Mucosa of descending colon (tissue), 3 donors: ENCODE measurements at regions not wholly inside any gene's neighbourhood (a gene's known extent, or its start where the extent isn't known, plus 50 kb on each side); places are given as distances from the start of the nearest gene placed in this dataset.

Experiments
- ATAC-seq: fragments of 200-7000 bp; cut with Tn5 transposase; one replicate; pipeline ENCODE4 v1.9.1; 2020; ENCODE audit warnings: mild to moderate bottlenecking, moderate library complexity
- DNase-seq, 3 donors: peaks; one replicate each; pipeline ENCODE4 v3.0.0-alpha.2; 2020
- H3K36me3 ChIP-seq: fragments of 200-600 bp; one replicate; pipeline ENCODE4 v1.8.0; 2021; ENCODE audit warnings: low read depth, mild to moderate bottlenecking
- H3K4me1 ChIP-seq: fragments of 200-600 bp; one replicate; pipeline ENCODE4 v1.8.0; 2021; ENCODE audit warnings: low read depth, mild to moderate bottlenecking
- H3K4me3 ChIP-seq: fragments of 200-600 bp; one replicate; pipeline ENCODE4 v1.8.0; 2021; ENCODE audit warnings: mild to moderate bottlenecking
- H3K9me3 ChIP-seq: fragments of 200-600 bp; one replicate; pipeline ENCODE4 v1.8.0; 2021; ENCODE audit warnings: mild to moderate bottlenecking
- intact Hi-C, 2 donors: fragments of 100-400 bp; cut with DNase I in 1 of 2; cut with micrococcal nuclease in 1 of 2; formaldehyde crosslinking; loops; one replicate each; pipeline versions ENCODE4 v1.11.0 to v1.11.1; 2022; cut with DNase I, micrococcal nuclease
- TF ChIP-seq, protein P1 (sequence below): fragments of 200-600 bp; IDR thresholded peaks from one replicate; pipeline ENCODE4 v1.8.0; 2022; ENCODE audit warnings: antibody characterized with exemption, mild to moderate bottlenecking
- donor health status: DM: no; HTN: no; CAD: no; lungs with moderate emphysema.
- donor health status: DM: no; HTN: no; CAD: no.
- donor health status: DM: no; HTN: yes; CAD: no.

DNA sequence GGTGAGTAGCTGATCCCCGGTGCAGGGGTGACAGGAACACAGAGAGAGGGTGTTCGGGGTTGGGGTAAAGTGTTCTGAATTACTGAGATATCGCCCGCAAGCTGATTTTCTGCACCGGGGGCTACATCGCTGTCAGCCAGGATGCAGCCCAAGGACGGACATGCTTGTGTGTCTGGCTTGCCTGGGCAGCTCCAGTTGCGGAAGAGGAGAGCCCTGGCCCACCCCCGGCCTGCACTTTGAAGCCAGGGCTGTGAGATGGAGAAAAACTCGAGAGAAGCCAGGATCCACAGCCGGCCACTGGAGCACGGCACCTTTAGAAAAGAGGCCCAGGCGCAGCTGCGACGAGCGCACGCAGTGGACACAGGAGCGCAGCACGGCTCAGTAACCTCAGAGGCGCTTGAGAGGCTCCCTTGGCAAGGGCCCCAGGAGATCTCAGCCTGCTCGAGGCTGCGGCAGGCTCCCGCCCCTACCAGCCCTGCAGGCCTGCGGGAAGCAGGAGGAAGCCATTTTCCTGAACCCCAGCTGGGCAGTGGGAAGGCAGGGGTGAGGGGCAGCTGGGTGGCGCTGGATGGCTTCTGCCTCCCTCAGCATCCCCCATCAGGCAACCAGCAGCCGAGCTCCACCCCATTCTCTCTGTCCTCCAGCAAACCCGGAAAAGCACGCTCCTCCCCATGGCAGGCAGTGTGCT lies 59.2 kb downstream of the C9orf50 start:
- Histone ChIP-seq H3K9me3 (no peaks in the 10 kb centered on the region), H3K36me3 (no peaks in the 10 kb centered on the region), H3K4me1 (no peaks in the 10 kb centered on the region), H3K4me3 (no peak overlapping the region)
- intact Hi-C loops, result no loop called here
- DNase-seq (peak in 1 of 3 donors; percentile 36), ATAC-seq (no peak)
- TF ChIP-seq, protein P1, sequence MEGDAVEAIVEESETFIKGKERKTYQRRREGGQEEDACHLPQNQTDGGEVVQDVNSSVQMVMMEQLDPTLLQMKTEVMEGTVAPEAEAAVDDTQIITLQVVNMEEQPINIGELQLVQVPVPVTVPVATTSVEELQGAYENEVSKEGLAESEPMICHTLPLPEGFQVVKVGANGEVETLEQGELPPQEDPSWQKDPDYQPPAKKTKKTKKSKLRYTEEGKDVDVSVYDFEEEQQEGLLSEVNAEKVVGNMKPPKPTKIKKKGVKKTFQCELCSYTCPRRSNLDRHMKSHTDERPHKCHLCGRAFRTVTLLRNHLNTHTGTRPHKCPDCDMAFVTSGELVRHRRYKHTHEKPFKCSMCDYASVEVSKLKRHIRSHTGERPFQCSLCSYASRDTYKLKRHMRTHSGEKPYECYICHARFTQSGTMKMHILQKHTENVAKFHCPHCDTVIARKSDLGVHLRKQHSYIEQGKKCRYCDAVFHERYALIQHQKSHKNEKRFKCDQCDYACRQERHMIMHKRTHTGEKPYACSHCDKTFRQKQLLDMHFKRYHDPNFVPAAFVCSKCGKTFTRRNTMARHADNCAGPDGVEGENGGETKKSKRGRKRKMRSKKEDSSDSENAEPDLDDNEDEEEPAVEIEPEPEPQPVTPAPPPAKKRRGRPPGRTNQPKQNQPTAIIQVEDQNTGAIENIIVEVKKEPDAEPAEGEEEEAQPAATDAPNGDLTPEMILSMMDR, result no peak

DNA sequence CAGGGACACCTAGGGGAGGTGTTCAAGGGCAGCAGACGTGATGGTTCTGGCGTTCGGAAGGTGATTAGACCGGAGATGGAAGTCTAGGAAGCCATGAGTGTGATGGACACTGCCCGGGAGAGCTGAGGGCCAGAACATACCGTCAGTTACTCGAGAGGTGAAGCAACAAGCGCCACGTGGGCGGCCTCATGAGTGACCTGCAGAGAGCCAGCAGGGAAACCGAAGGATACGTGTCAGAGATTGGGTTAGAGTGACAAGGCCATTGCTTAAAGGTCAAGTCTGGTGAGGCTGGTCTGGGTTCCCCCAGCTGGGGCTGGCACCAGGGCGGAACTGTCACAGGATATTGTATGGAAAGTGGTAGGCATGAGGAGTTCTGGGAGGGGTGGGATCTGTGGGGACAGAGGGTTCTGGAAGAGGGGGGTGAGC lies 60.0 kb downstream of the C9orf50 start:
- intact Hi-C loops, result no loop called here
- Histone ChIP-seq H3K9me3 (no peaks in the 10 kb centered on the region), H3K4me3 (no peak overlapping the region), H3K4me1 (no peaks in the 10 kb centered on the region), H3K36me3 (no peaks in the 10 kb centered on the region)
- TF ChIP-seq, protein P1, result no peak
- DNase-seq, result peak in 1 of 3 donors; percentile 20
- ATAC-seq, result no peak

DNA sequence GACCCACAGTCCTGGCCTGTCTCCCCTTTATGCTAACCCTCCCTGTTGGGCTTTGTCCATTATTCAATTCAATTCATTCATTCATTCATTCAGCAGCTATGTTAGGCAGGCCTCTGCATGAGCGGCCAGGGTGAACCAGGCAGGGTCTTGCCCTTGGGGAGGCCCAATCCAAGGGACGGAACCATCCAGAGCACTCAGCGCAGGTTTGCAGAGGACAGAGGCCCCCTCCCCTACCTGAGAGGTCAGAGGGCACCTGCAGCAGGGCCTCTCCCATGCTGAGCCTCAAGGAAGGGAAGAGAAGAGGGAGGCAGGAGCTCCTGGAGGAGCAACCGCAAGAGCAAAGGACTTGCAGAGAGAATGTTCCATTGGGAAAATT lies 61.4 kb downstream of the C9orf50 start:
- DNase-seq, result peak in 1 of 3 donors; percentile 32
- H3K4me3 ChIP-seq, result no peak overlapping the region
- TF ChIP-seq, protein P1, result no peak
- no peaks in the 10 kb centered on the region for H3K36me3 ChIP-seq
- H3K4me1 ChIP-seq, result no peaks in the 10 kb centered on the region
- no peak for ATAC-seq
- no peaks in the 10 kb centered on the region for H3K9me3 ChIP-seq
- intact Hi-C loops, result no loop called here

DNA sequence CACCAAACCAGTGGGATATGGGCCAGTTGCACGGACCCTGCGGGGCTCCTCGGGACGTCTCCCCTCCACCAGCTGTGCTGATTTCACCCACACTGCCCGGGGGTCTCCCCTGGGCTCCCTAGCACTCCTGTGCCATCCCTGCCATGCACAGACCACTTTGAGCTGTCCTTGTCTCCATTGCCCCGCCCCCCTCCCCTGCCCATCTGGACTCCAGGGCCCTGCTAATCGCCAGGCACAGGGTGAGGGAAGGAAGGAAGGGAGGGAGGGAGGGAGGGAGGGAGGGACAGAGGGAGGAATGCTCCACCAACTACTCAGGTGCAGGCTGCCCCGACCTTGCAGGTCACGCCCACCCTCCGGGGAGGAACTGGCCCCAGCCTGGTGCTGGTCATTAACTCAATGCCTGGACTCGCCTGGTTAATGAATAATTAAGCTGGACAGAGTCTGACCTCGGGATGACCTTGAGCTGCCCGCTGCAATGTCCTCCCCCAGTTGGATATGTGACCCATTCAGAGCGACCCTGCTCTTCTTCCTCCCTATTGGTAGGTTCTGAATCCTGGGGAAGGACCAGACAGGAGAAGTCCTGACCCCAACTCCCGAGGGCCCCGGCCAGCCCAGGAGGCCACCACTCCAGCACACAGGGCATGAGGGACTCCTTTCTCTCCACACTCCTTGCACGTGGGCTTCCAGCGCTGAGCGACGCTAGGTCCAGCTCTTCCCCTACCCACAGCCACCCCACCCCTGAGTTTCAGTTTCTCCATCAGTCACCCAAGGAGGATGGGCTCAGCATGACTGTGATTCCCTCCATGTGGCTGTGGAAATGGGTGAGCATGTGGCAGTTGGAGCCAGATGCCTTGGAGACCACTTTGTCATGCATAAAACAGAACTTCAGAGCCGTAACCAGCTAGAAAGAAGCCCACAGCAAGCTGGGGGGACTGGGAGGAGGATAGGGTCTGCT lies 62.1 kb downstream of the C9orf50 start:
- intact Hi-C loops, result no loop called here
- ATAC-seq (no peak), DNase-seq (peak in 1 of 3 donors; percentile 38)
- no peaks in the 10 kb centered on the region for H3K9me3 ChIP-seq
- TF ChIP-seq, protein P1, result no peak
- no peaks in the 10 kb centered on the region for H3K36me3 ChIP-seq
- no peaks in the 10 kb centered on the region for H3K4me1 ChIP-seq
- H3K4me3 ChIP-seq, result no peak overlapping the region

DNA sequence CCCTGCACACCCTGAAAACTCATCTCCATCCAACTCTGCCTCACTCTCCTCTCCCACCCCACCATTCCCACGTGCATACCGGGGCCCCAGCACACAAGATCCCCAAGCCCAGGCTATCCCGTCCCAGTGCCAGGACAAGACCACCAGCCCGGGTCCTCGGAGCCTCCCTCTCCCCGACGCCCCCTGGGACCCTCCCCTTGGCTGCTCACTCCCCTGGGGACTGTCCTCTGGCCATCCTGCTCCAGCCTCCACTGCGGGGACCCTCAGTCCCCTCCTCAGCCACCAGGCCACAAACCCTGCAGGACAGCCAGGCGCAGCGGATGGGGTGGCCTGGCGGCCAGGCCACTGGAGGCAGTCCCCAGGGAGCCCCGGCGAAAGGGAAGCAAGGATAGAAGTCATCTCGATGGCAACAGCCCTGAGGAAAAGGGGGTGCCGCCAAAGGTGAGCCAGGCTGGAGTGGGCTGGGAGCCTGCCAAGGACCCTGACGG lies 62.8 kb downstream of the C9orf50 start:
- ATAC-seq (no peak), DNase-seq (peak in 1 of 3 donors; percentile 41)
- intact Hi-C loops, result no loop called here
- Histone ChIP-seq H3K36me3 (no peaks in the 10 kb centered on the region), H3K4me1 (no peaks in the 10 kb centered on the region), H3K4me3 (no peak overlapping the region), H3K9me3 (no peaks in the 10 kb centered on the region)
- TF ChIP-seq, protein P1, result no peak
